B cell (primary cell): ENCODE measurements at regions not wholly inside any gene's neighbourhood (a gene's known extent, or its start where the extent isn't known, plus 50 kb on each side); places are given as distances from the start of the nearest gene placed in this dataset.

Experiments used
- ATAC-seq: fragments of 200-7000 bp; cut with Tn5 transposase; one replicate; pipeline ENCODE4 v1.10.0; 2021; ENCODE audit warnings: low read depth, mild to moderate bottlenecking, moderate number of reproducible peaks, moderate library complexity
- CTCF ChIA-PET: fragments of 350-600 bp; sonication (Branson Sonifier 250); formaldehyde crosslinking; loops from one replicate; lab custom pipeline; 2021; ENCODE audit warnings: antibody characterized with exemption, inconsistent platforms; lab: Charles Lee
- POLR2A ChIA-PET: fragments of 350-600 bp; sonication (Branson Sonifier 250); formaldehyde crosslinking; loops from one replicate; lab custom pipeline; 2021; ENCODE audit warnings: antibody characterized with exemption; lab: Charles Lee
- DNase-seq: peaks from one replicate; pipeline ENCODE4 v3.0.0; 2013
- H2AFZ ChIP-seq: 2 replicates; pipeline ENCODE4 v1.6.1; 2012; ENCODE audit warnings: mild to moderate bottlenecking, low read depth, low read length; ENCODE audit not compliant: insufficient read depth, poor library complexity, severe bottlenecking
- H3K27ac ChIP-seq, 2 donors: 1 replicate in 1 of 2; 2 replicates in 1 of 2; pipeline ENCODE4 v1.5.1; 2012 to 2013; ENCODE audit warnings: low read length in 2 of 2, mild to moderate bottlenecking in 2 of 2, moderate library complexity in 1 of 2
- H3K27me3 ChIP-seq, 4 experiments: fragments of 200-600 bp in 1 of 4; sonication (generic) in 1 of 4; replicated peaks in 1 of 4; 1 replicate in 2 of 4; 2 replicates in 2 of 4; pipeline versions ENCODE4 v1.6.1 to v1.7.0; 2013 to 2016; ENCODE audit warnings: low read length in 3 of 4, mild to moderate bottlenecking in 2 of 4, mixed read lengths in 1 of 4, moderate library complexity in 1 of 4; ENCODE audit not compliant: insufficient read depth in 4 of 4, control insufficient read depth in 3 of 4; ENCODE audit errors: control extremely low read depth in 1 of 4
- H3K36me3 ChIP-seq, 2 experiments: replicated peaks in 1 of 2; 1 replicate in 1 of 2; 2 replicates in 1 of 2; pipeline versions ENCODE4 v1.6.1 to v1.7.1; 2013; ENCODE audit warnings: low read length in 1 of 2; ENCODE audit not compliant: insufficient read depth in 2 of 2, control insufficient read depth in 1 of 2; ENCODE audit errors: control extremely low read depth in 1 of 2, extremely low read depth in 1 of 2
- H3K4me1 ChIP-seq, 2 donors: fragments of 200-600 bp in 1 of 2; sonication (generic) in 1 of 2; 1 replicate in 1 of 2; 2 replicates in 1 of 2; pipeline versions ENCODE4 v1.5.1 to v1.6.1; 2013 to 2017; ENCODE audit warnings: low read length in 2 of 2; ENCODE audit not compliant: control insufficient read depth in 2 of 2, insufficient read depth in 2 of 2
- H3K4me2 ChIP-seq: replicated peaks from 2 replicates; pipeline ENCODE3; 2012; ENCODE audit warnings: mild to moderate bottlenecking, low read depth, low read length; ENCODE audit not compliant: poor library complexity, severe bottlenecking
- H3K4me3 ChIP-seq, 5 experiments: fragments of 200-600 bp in 1 of 5; sonication (generic) in 1 of 5; 1 replicate in 3 of 5; 2 replicates in 2 of 5; pipeline versions ENCODE4 v1.5.1 to v1.7.0; 2011 to 2016; ENCODE audit warnings: low read length in 4 of 5, mild to moderate bottlenecking in 4 of 5, low read depth in 2 of 5, control low read depth in 1 of 5, moderate library complexity in 1 of 5; ENCODE audit not compliant: insufficient read depth in 1 of 5; ENCODE audit errors: control extremely low read depth in 1 of 5, extremely low read depth in 1 of 5
- H3K79me2 ChIP-seq: fragments of 200-600 bp; sonication (generic); one replicate; pipeline ENCODE4 v1.6.0; 2016; ENCODE audit warnings: low read length; ENCODE audit not compliant: control insufficient read depth, insufficient read depth
- H3K9ac ChIP-seq: fragments of 200-600 bp; sonication (generic); 2 replicates; pipeline ENCODE4 v1.6.1; 2017; ENCODE audit warnings: mild to moderate bottlenecking, low read length, moderate library complexity
- H3K9me3 ChIP-seq, 3 donors: one replicate each; pipeline versions ENCODE4 v1.6.1 to v1.7.1; 2013; ENCODE audit warnings: low read length in 2 of 3; ENCODE audit not compliant: control insufficient read depth in 2 of 3, insufficient read depth in 1 of 3; ENCODE audit errors: control extremely low read depth in 1 of 3
- H4K20me1 ChIP-seq: 2 replicates; pipeline ENCODE4 v1.6.0; 2012; ENCODE audit warnings: mild to moderate bottlenecking, low read length; ENCODE audit not compliant: insufficient read depth, control insufficient read depth, poor library complexity, severe bottlenecking
- H3K27ac Mint-ChIP-seq: one replicate; pipeline ENCODE4 v1.8.0; 2021; ENCODE audit warnings: mixed read lengths
- H3K27me3 Mint-ChIP-seq: one replicate; pipeline ENCODE4 v1.8.0; 2021; ENCODE audit warnings: mixed read lengths
- H3K4me1 Mint-ChIP-seq: one replicate; pipeline ENCODE4 v1.8.0; 2021; ENCODE audit warnings: mixed read lengths
- H3K4me3 Mint-ChIP-seq: one replicate; pipeline ENCODE4 v1.8.0; 2021; ENCODE audit warnings: mixed read lengths
- H3K9me3 Mint-ChIP-seq: one replicate; pipeline ENCODE4 v1.8.0; 2022; ENCODE audit warnings: mixed read lengths; ENCODE audit not compliant: insufficient read depth
- EZH2 ChIP-seq: IDR thresholded peaks from 2 replicates; pipeline ENCODE4 v1.6.1; 2012; ENCODE audit warnings: borderline replicate concordance, low read depth, mild to moderate bottlenecking, moderate library complexity, low read length; ENCODE audit not compliant: insufficient read depth, poor library complexity, severe bottlenecking
- WGBS: methylation state at CpG from one replicate; pipeline ENCODE4 v1.1.5; 2013; ENCODE audit warnings: missing lambda C conversion rate; ENCODE audit not compliant: insufficient coverage; 5-methylcytosine and 5-hydroxymethylcytosine counted together
- intact Hi-C: fragments of 100-400 bp; cut with micrococcal nuclease; formaldehyde crosslinking; loops from one replicate; pipeline ENCODE4 v1.10.0; 2022
- TF ChIP-seq, protein P1 (sequence below): fragments of 200-600 bp; IDR thresholded peaks from one replicate; pipeline ENCODE4 v1.8.0; 2022; ENCODE audit warnings: antibody characterized with exemption, mild to moderate bottlenecking

DNA sequence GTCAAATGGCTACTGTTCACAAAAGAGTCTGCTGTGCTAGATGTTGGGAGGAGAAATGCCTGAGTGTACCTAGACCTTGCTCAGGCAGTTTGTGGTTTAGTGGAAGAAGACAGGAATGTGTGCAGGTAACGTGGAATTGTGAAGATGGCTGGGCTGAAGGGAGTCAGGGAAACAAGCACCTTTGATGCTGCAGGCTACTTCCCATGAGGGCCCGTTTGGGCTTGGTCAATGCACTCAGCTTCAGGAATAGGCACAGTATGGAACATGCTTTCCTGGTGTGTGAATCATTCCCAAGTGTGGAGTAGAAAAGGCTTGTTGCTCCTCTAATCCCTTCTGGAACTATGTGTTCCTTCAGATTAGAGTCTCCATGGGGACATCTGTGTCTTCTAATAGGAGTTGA is 318.3 kb upstream of the MTNR1B start:
- no peak for DNase-seq
- H3K27me3 Mint-ChIP-seq = no peaks in the 10 kb centered on the region
- H3K79me2 ChIP-seq = no peaks in the 10 kb centered on the region
- H3K4me3 Mint-ChIP-seq = no peak overlapping the region
- ChIA-PET CTCF (no interaction called here), POLR2A (no interaction called here)
- TF ChIP-seq EZH2 = no peak
- TF ChIP-seq, protein P1, sequence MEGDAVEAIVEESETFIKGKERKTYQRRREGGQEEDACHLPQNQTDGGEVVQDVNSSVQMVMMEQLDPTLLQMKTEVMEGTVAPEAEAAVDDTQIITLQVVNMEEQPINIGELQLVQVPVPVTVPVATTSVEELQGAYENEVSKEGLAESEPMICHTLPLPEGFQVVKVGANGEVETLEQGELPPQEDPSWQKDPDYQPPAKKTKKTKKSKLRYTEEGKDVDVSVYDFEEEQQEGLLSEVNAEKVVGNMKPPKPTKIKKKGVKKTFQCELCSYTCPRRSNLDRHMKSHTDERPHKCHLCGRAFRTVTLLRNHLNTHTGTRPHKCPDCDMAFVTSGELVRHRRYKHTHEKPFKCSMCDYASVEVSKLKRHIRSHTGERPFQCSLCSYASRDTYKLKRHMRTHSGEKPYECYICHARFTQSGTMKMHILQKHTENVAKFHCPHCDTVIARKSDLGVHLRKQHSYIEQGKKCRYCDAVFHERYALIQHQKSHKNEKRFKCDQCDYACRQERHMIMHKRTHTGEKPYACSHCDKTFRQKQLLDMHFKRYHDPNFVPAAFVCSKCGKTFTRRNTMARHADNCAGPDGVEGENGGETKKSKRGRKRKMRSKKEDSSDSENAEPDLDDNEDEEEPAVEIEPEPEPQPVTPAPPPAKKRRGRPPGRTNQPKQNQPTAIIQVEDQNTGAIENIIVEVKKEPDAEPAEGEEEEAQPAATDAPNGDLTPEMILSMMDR = no peak
- no peak overlapping the region for H3K9ac ChIP-seq
- H3K9me3 Mint-ChIP-seq = no peaks in the 10 kb centered on the region
- no peaks in the 10 kb centered on the region for H3K4me1 Mint-ChIP-seq
- no peak overlapping the region for H3K4me2 ChIP-seq
- no peak overlapping the region for H3K27ac Mint-ChIP-seq
- no peaks in the 10 kb centered on the region for H4K20me1 ChIP-seq
- no peaks in the 10 kb centered on the region for H3K4me1 ChIP-seq
- no peak overlapping the region for H2AFZ ChIP-seq
- no peak overlapping the region for H3K27ac ChIP-seq
- no peaks in the 10 kb centered on the region for H3K36me3 ChIP-seq
- H3K27me3 ChIP-seq = no peaks in the 10 kb centered on the region
- WGBS = 77% methylated on average over 2 of the region's 2 CpGs
- H3K9me3 ChIP-seq = no peaks in the 10 kb centered on the region
- intact Hi-C loops = no loop called here
- H3K4me3 ChIP-seq = no peak overlapping the region
- no peak for ATAC-seq

DNA sequence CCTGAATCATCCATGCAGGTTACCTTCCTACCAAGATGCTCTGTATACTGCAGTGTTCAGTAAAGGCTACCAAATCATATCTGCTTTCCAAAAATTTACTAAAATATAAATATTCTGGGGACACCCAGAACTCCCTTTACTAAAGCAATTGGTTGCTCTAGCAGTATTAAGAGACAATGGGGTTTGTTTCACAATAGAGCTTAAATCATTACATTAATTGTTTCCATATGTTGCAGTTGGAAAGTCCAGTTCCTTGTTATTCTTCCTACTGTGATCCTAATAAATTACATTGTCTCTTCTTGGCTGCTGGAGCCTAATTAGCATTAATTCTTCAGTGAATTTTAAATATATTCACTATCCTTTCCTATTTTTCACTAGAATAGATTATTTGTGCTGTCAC is 316.0 kb upstream of the MTNR1B start:
- H3K9me3 ChIP-seq = no peaks in the 10 kb centered on the region
- H3K79me2 ChIP-seq = no peaks in the 10 kb centered on the region
- no peak for ATAC-seq
- no peaks in the 10 kb centered on the region for H4K20me1 ChIP-seq
- H3K27ac ChIP-seq = no peak overlapping the region
- H3K9me3 Mint-ChIP-seq = no peaks in the 10 kb centered on the region
- no peak overlapping the region for H3K4me3 Mint-ChIP-seq
- no peaks in the 10 kb centered on the region for H3K4me1 ChIP-seq
- TF ChIP-seq EZH2 = no peak
- TF ChIP-seq, protein P1 = no peak
- no peak overlapping the region for H3K9ac ChIP-seq
- H2AFZ ChIP-seq = no peak overlapping the region
- H3K27ac Mint-ChIP-seq = no peak overlapping the region
- intact Hi-C loops = no loop called here
- H3K4me1 Mint-ChIP-seq = no peaks in the 10 kb centered on the region
- ChIA-PET CTCF (no interaction called here), POLR2A (no interaction called here)
- H3K27me3 Mint-ChIP-seq = no peaks in the 10 kb centered on the region
- H3K27me3 ChIP-seq = no peaks in the 10 kb centered on the region
- no peaks in the 10 kb centered on the region for H3K36me3 ChIP-seq
- no peak overlapping the region for H3K4me2 ChIP-seq
- no peak overlapping the region for H3K4me3 ChIP-seq
- no peak for DNase-seq
